HCT116 (cell line): ENCODE measurements at regions not wholly inside any gene's neighbourhood (a gene's known extent, or its start where the extent isn't known, plus 50 kb on each side); places are given as distances from the start of the nearest gene placed in this dataset.

Source experiments
- ATAC-seq: fragments of 200-7000 bp; cut with Tn5 transposase; 2 replicates; pipeline ENCODE4 v1.9.1; 2020; ENCODE audit warnings: mild to moderate bottlenecking, moderate library complexity
- BruUV-seq: library from RNA; stranded (reverse); fragments of 400-500 nt; replicated peaks from 2 replicates; lab custom pipeline; 2021; lab: Mats Ljungman, UMichigan
- CTCF ChIA-PET: fragments of 300-600 bp; sonication (Branson Sonifier 250); formaldehyde crosslinking; loops from one replicate; lab custom pipeline; 2021; ENCODE audit warnings: antibody characterized with exemption; lab: Charles Lee
- POLR2A ChIA-PET: fragments of 300-600, 350-600 bp; sonication (Branson Sonifier 250); formaldehyde crosslinking; loops from one replicate; lab custom pipeline; 2021; ENCODE audit warnings: antibody characterized with exemption; lab: Charles Lee
- RAD21 ChIA-PET, 2 experiments: fragments of 300-600 bp; sonication (Branson Sonifier 250); formaldehyde crosslinking; loops; one replicate each; lab custom pipeline; 2023; ENCODE audit warnings: low total read pairs in 2 of 2; ENCODE audit not compliant: uncharacterized antibody in 2 of 2, unreplicated experiment in 2 of 2, low non-redundant PET in 1 of 2; lab: Charles Lee
- DNase-seq: peaks from one replicate; pipeline ENCODE4 v3.0.0-alpha.2; 2010; ENCODE audit warnings: low read depth, low spot score
- H2AFZ ChIP-seq: fragments of 200-600 bp; shearing (Covaris generic), sonication (generic); 2 replicates; pipeline ENCODE4 v1.6.1; 2017; ENCODE audit warnings: low read depth, mixed run types, mixed read lengths, antibody characterized with exemption, low read length; ENCODE audit not compliant: poor library complexity, severe bottlenecking
- H3K27ac ChIP-seq: 2 replicates; pipeline ENCODE4 v1.5.1; 2012; ENCODE audit warnings: low read depth, low read length
- H3K27me3 ChIP-seq: fragments of 200-600 bp; sonication (generic); 2 replicates; pipeline ENCODE4 v1.6.1; 2016; ENCODE audit warnings: mixed run types, low read length, mixed read lengths; ENCODE audit not compliant: insufficient read depth
- H3K36me3 ChIP-seq, 2 experiments: fragments of 200-500 bp in 1 of 2; fragments of 200-600 bp in 1 of 2; sonication (Bioruptor generic) in 1 of 2; sonication (generic) in 1 of 2; 2 replicates each; pipeline versions ENCODE4 v1.5.1 to v1.6.1; 2014 to 2016; ENCODE audit warnings: low read length in 2 of 2, inconsistent platforms in 1 of 2, mixed read lengths in 1 of 2, mixed run types in 1 of 2; ENCODE audit not compliant: insufficient read depth in 2 of 2, control insufficient read depth in 1 of 2
- H3K4me1 ChIP-seq, 2 experiments: fragments of 200-600 bp in 1 of 2; sonication (generic) in 1 of 2; 2 replicates each; pipeline versions ENCODE4 v1.5.1 to v1.6.1; 2012 to 2017; ENCODE audit warnings: low read length in 2 of 2, inconsistent platforms in 1 of 2, mild to moderate bottlenecking in 1 of 2, mixed read lengths in 1 of 2, mixed run types in 1 of 2, moderate library complexity in 1 of 2; ENCODE audit not compliant: insufficient read depth in 2 of 2, control insufficient read depth in 1 of 2
- H3K4me2 ChIP-seq: fragments of 200-600 bp; sonication (generic); 2 replicates; pipeline ENCODE4 v1.6.1; 2017; ENCODE audit warnings: mixed run types, low read length, mixed read lengths
- H3K4me3 ChIP-seq, 2 experiments: fragments of 200-600 bp in 1 of 2; sonication (generic) in 1 of 2; replicated peaks in 1 of 2; 2 replicates each; pipeline ENCODE4 v1.5.1; 2011 to 2016; ENCODE audit warnings: low read length in 2 of 2, control low read depth in 1 of 2, low read depth in 1 of 2, mild to moderate bottlenecking in 1 of 2, mixed read lengths in 1 of 2, mixed run types in 1 of 2
- H3K79me2 ChIP-seq: fragments of 200-600 bp; sonication (generic); 2 replicates; pipeline ENCODE4 v1.6.1; 2017; ENCODE audit warnings: mild to moderate bottlenecking, mixed run types, low read length, moderate library complexity, mixed read lengths; ENCODE audit not compliant: insufficient read depth
- H3K9ac ChIP-seq: fragments of 200-600 bp; sonication (generic); 2 replicates; pipeline ENCODE4 v1.6.1; 2016; ENCODE audit warnings: low read length, mixed read lengths
- H3K9me2 ChIP-seq: fragments of 200-600 bp; sonication (generic), shearing (Covaris generic); 2 replicates; pipeline ENCODE4 v1.6.1; 2017; ENCODE audit warnings: mixed run types, mild to moderate bottlenecking, moderate library complexity; ENCODE audit not compliant: insufficient read depth
- H3K9me3 ChIP-seq, 2 experiments: fragments of 200-500 bp in 1 of 2; fragments of 200-600 bp in 1 of 2; sonication (Bioruptor generic) in 1 of 2; sonication (generic) in 1 of 2; 2 replicates each; pipeline ENCODE4 v1.6.1; 2014 to 2017; ENCODE audit warnings: low read length in 2 of 2, mixed read lengths in 2 of 2, inconsistent platforms in 1 of 2, low read depth in 1 of 2, mild to moderate bottlenecking in 1 of 2, mixed run types in 1 of 2, moderate library complexity in 1 of 2; ENCODE audit not compliant: control insufficient read depth in 1 of 2, insufficient read depth in 1 of 2
- H4K20me1 ChIP-seq: fragments of 200-600 bp; sonication (generic), shearing (Covaris generic); 2 replicates; pipeline ENCODE4 v1.6.1; 2017; ENCODE audit warnings: mixed run types, mild to moderate bottlenecking, moderate library complexity; ENCODE audit not compliant: insufficient read depth
- CEBPB ChIP-seq: IDR thresholded peaks from 2 replicates; pipeline ENCODE4 v1.6.1; 2012; ENCODE audit warnings: low read depth
- CTCF ChIP-seq, 3 experiments: fragments of 200-600 bp in 1 of 3; sonication (generic) in 1 of 3; IDR thresholded peaks in 2 of 3; conservative IDR thresholded peaks in 1 of 3; 2 replicates each; pipeline ENCODE4 v1.5.1; 2012 to 2017; ENCODE audit warnings: low read depth in 2 of 3, low read length in 2 of 3, antibody characterized with exemption in 1 of 3, borderline replicate concordance in 1 of 3, control low read depth in 1 of 3, mild to moderate bottlenecking in 1 of 3, mixed read lengths in 1 of 3, mixed run types in 1 of 3, moderate library complexity in 1 of 3; ENCODE audit not compliant: insufficient read depth in 1 of 3
- EGR1 ChIP-seq: IDR thresholded peaks from 2 replicates; pipeline ENCODE4 v1.6.1; 2012; ENCODE audit warnings: low read depth
- ELF1 ChIP-seq: IDR thresholded peaks from 2 replicates; pipeline ENCODE4 v1.6.1; 2012; ENCODE audit warnings: low read depth, borderline replicate concordance
- JUND ChIP-seq: IDR thresholded peaks from 2 replicates; pipeline ENCODE4 v1.6.1; 2012
- POLR2A ChIP-seq: IDR thresholded peaks from 2 replicates; pipeline ENCODE4 v1.7.0; 2011; ENCODE audit warnings: borderline replicate concordance; ENCODE audit not compliant: insufficient read depth, insufficient read length; ENCODE audit errors: extremely low read depth
- POLR2AphosphoS5 ChIP-seq: IDR thresholded peaks from 2 replicates; pipeline ENCODE4 v1.6.1; 2011; ENCODE audit warnings: mild to moderate bottlenecking, low read depth, low read length, moderate library complexity
- RAD21 ChIP-seq: IDR thresholded peaks from 2 replicates; pipeline ENCODE4 v1.6.1; 2012; ENCODE audit warnings: low read depth, mild to moderate bottlenecking
- SIN3A ChIP-seq: IDR thresholded peaks from 2 replicates; pipeline ENCODE4 v1.6.1; 2012; ENCODE audit warnings: low read depth
- SP1 ChIP-seq: IDR thresholded peaks from 2 replicates; pipeline ENCODE4 v1.6.1; 2012; ENCODE audit warnings: low read depth
- SRF ChIP-seq: IDR thresholded peaks from 2 replicates; pipeline ENCODE4 v1.6.1; 2012; ENCODE audit warnings: low read depth
- TCF7L2 ChIP-seq: IDR thresholded peaks from 2 replicates; pipeline ENCODE4 v1.7.0; 2011; ENCODE audit warnings: borderline replicate concordance, inconsistent platforms; ENCODE audit not compliant: insufficient read depth, insufficient read length; ENCODE audit errors: extremely low read depth
- ZNF274 ChIP-seq: fragments of 200-500 bp; sonication (Bioruptor generic); IDR thresholded peaks from 2 replicates; pipeline ENCODE4 v1.6.1; 2014; ENCODE audit warnings: mild to moderate bottlenecking, low read depth, low read length, inconsistent platforms
- intact Hi-C: fragments of 100-400 bp; cut with micrococcal nuclease; formaldehyde crosslinking; loops from 2 replicates; pipeline ENCODE4 v1.10.0; 2022
- TF ChIP-seq, protein P1 (sequence below): IDR thresholded peaks from 2 replicates; pipeline ENCODE4 v1.6.1; 2012
- TF ChIP-seq, protein P2 (sequence below): IDR thresholded peaks from 2 replicates; pipeline ENCODE4 v1.6.1; 2012
- TF ChIP-seq, protein P3 (sequence below): IDR thresholded peaks from 2 replicates; pipeline ENCODE4 v1.6.1; 2012; ENCODE audit warnings: low read depth

- H3K4me1 ChIP-seq, result no peaks in the 10 kb centered on the region
- no peaks in the 10 kb centered on the region for H3K9me2 ChIP-seq
- H3K4me3 ChIP-seq, result no peak overlapping the region
- no TSS peak for BruUV-seq
- POLR2A ChIA-PET, result no interaction called here
- H3K27me3 ChIP-seq, result no peaks in the 10 kb centered on the region
- TF ChIP-seq SRF, result no peak
- H4K20me1 ChIP-seq, result no peaks in the 10 kb centered on the region
- ATAC-seq (no peak), DNase-seq (no peak)
- H3K36me3 ChIP-seq, result no peaks in the 10 kb centered on the region
- no peak overlapping the region for H3K27ac ChIP-seq
- RAD21 ChIA-PET, result no interaction called here
- H3K9me3 ChIP-seq, result peaks cover 57 to 58% of the 10 kb centered on the region in 2 experiments; a peak in 3 of 4 replicates
- H3K79me2 ChIP-seq, result no peaks in the 10 kb centered on the region
- H3K9ac ChIP-seq, result no peak overlapping the region
- intact Hi-C loops, result no loop called here
- CTCF ChIA-PET, result no interaction called here
- H2AFZ ChIP-seq, result no peak overlapping the region
- no peak overlapping the region for H3K4me2 ChIP-seq
These were observed 434.6 kb upstream of the MAF start for GRCh38 chr16:80034948-80035663.

DNA sequence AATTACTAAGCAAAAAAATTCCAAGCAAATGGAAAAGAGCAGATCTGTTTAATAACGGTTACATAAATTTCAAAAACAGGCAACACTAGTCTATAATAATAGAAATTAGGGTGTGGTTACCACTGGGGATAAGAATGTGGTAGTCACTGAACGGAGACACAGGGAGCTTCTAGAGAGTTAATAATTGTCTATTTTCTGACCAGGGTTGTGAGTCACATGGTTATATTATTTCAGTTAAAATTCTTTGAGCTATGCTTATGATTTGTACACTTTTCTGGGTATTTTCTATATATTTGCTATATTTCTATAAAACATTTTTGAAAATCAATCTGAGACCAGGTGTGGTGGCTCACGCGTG, 433.9 kb upstream of the MAF start:
- ATAC-seq, result no peak
- no peaks in the 10 kb centered on the region for H3K4me1 ChIP-seq
- H3K27ac ChIP-seq, result no peak overlapping the region
- TF ChIP-seq TCF7L2, result no peak
- TF ChIP-seq CEBPB, result no peak
- no peak for TF ChIP-seq EGR1
- TF ChIP-seq POLR2AphosphoS5, result no peak
- TF ChIP-seq, protein P1, sequence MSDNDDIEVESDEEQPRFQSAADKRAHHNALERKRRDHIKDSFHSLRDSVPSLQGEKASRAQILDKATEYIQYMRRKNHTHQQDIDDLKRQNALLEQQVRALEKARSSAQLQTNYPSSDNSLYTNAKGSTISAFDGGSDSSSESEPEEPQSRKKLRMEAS, result no peak
- TF ChIP-seq JUND, result no peak
- no peak for TF ChIP-seq RAD21
- TF ChIP-seq, protein P2, sequence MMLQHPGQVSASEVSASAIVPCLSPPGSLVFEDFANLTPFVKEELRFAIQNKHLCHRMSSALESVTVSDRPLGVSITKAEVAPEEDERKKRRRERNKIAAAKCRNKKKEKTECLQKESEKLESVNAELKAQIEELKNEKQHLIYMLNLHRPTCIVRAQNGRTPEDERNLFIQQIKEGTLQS, result no peak
- no peak for TF ChIP-seq ZNF274
- no peak for TF ChIP-seq SP1
- no peak for TF ChIP-seq SIN3A
- TF ChIP-seq, protein P3, sequence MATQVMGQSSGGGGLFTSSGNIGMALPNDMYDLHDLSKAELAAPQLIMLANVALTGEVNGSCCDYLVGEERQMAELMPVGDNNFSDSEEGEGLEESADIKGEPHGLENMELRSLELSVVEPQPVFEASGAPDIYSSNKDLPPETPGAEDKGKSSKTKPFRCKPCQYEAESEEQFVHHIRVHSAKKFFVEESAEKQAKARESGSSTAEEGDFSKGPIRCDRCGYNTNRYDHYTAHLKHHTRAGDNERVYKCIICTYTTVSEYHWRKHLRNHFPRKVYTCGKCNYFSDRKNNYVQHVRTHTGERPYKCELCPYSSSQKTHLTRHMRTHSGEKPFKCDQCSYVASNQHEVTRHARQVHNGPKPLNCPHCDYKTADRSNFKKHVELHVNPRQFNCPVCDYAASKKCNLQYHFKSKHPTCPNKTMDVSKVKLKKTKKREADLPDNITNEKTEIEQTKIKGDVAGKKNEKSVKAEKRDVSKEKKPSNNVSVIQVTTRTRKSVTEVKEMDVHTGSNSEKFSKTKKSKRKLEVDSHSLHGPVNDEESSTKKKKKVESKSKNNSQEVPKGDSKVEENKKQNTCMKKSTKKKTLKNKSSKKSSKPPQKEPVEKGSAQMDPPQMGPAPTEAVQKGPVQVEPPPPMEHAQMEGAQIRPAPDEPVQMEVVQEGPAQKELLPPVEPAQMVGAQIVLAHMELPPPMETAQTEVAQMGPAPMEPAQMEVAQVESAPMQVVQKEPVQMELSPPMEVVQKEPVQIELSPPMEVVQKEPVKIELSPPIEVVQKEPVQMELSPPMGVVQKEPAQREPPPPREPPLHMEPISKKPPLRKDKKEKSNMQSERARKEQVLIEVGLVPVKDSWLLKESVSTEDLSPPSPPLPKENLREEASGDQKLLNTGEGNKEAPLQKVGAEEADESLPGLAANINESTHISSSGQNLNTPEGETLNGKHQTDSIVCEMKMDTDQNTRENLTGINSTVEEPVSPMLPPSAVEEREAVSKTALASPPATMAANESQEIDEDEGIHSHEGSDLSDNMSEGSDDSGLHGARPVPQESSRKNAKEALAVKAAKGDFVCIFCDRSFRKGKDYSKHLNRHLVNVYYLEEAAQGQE, result no peak
- TF ChIP-seq POLR2A, result no peak
- TF ChIP-seq ELF1, result no peak
- TF ChIP-seq CTCF (IDR thresholded peaks at IDR 0.05 in 2 of 3, conservative IDR thresholded peaks at IDR 0.05 in 1 of 3; ENCODE audit: borderline replicate concordance in 1 of 3, insufficient read depth in 1 of 3, low read depth in 2 of 3, low read length in 2 of 3), result no peak

More for the DNA sequence above, 433.9 kb upstream of the MAF start:
- peaks cover 57 to 63% of the 10 kb centered on the region in 2 experiments; a peak in 3 of 4 replicates for H3K9me3 ChIP-seq
- H3K9ac ChIP-seq, result no peak overlapping the region
- no peaks in the 10 kb centered on the region for H3K27me3 ChIP-seq
- CTCF ChIA-PET, result no interaction called here
- intact Hi-C loops, result no loop called here
- H3K4me2 ChIP-seq, result no peak overlapping the region
- RAD21 ChIA-PET, result no interaction called here
- no peaks in the 10 kb centered on the region for H3K79me2 ChIP-seq
- no TSS peak for BruUV-seq
- H3K4me3 ChIP-seq, result no peak overlapping the region
- H2AFZ ChIP-seq, result no peak overlapping the region
- H3K36me3 ChIP-seq, result no peaks in the 10 kb centered on the region
- no peak for DNase-seq
- no peaks in the 10 kb centered on the region for H4K20me1 ChIP-seq
- POLR2A ChIA-PET, result no interaction called here
- H3K9me2 ChIP-seq, result no peaks in the 10 kb centered on the region
